Neural progenitor cell (in vitro differentiated cells): ENCODE measurements at regions not wholly inside any gene's neighbourhood (a gene's known extent, or its start where the extent isn't known, plus 50 kb on each side); places are given as distances from the start of the nearest gene placed in this dataset.

Source experiments
- DNase-seq: peaks from one replicate; pipeline ENCODE4 v3.0.0-alpha.2; 2016; ENCODE audit warnings: low spot score
- H2AFZ ChIP-seq: fragments of 200-600 bp; sonication (generic); replicated peaks from 2 replicates; pipeline ENCODE4 v1.6.1; 2016; ENCODE audit warnings: antibody characterized with exemption
- H3F3A ChIP-seq: fragments of 200-600 bp; sonication (generic); 2 replicates; pipeline ENCODE4 v1.6.1; 2016; ENCODE audit warnings: antibody characterized with exemption, low read depth
- H3K27ac ChIP-seq: fragments of 200-600 bp; sonication (generic); 2 replicates; pipeline ENCODE4 v1.5.1; 2016; ENCODE audit warnings: mild to moderate bottlenecking
- H3K27me3 ChIP-seq: fragments of 200-600 bp; sonication (generic); 2 replicates; pipeline ENCODE4 v1.6.1; 2016; ENCODE audit warnings: mild to moderate bottlenecking, moderate library complexity
- H3K36me3 ChIP-seq: fragments of 200-600 bp; sonication (generic); 2 replicates; pipeline ENCODE4 v1.5.1; 2016
- H3K4me1 ChIP-seq: fragments of 200-600 bp; sonication (generic); 2 replicates; pipeline ENCODE4 v1.6.1; 2016; ENCODE audit warnings: mixed run types
- H3K4me2 ChIP-seq: fragments of 200-600 bp; sonication (generic); 2 replicates; pipeline ENCODE4 v1.6.1; 2016
- H3K4me3 ChIP-seq: fragments of 200-600 bp; sonication (generic); 2 replicates; pipeline ENCODE4 v1.5.1; 2016
- H3K79me2 ChIP-seq: fragments of 200-600 bp; sonication (generic); 2 replicates; pipeline ENCODE4 v1.6.1; 2016; ENCODE audit warnings: low read depth
- H3K9ac ChIP-seq: fragments of 200-600 bp; sonication (generic); 2 replicates; pipeline ENCODE4 v1.6.1; 2016
- H3K9me3 ChIP-seq: fragments of 200-600 bp; sonication (generic); 2 replicates; pipeline ENCODE4 v1.5.1; 2016; ENCODE audit warnings: low read depth
- H4K20me1 ChIP-seq: fragments of 200-600 bp; sonication (generic); 2 replicates; pipeline ENCODE4 v1.6.1; 2016; ENCODE audit warnings: low read depth
- H3K27ac Mint-ChIP-seq: 3 replicates; pipeline ENCODE4 v1.8.0; 2021; ENCODE audit warnings: mixed read lengths
- H3K27me3 Mint-ChIP-seq: 2 replicates; pipeline ENCODE4 v1.8.0; 2022; ENCODE audit warnings: low read depth, mild to moderate bottlenecking, inconsistent platforms, moderate library complexity, mixed read lengths; ENCODE audit not compliant: insufficient read depth
- H3K36me3 Mint-ChIP-seq: 3 replicates; pipeline ENCODE4 v1.8.0; 2021; ENCODE audit warnings: mixed read lengths
- H3K4me1 Mint-ChIP-seq: 3 replicates; pipeline ENCODE4 v1.8.0; 2021; ENCODE audit warnings: mixed read lengths
- H3K4me3 Mint-ChIP-seq: 3 replicates; pipeline ENCODE4 v1.8.0; 2021; ENCODE audit warnings: mild to moderate bottlenecking, moderate library complexity, mixed read lengths
- H3K9me3 Mint-ChIP-seq: 3 replicates; pipeline ENCODE4 v1.8.0; 2020; ENCODE audit warnings: mixed read lengths
- EZH2 ChIP-seq: fragments of 200-600 bp; sonication (generic); IDR thresholded peaks from 2 replicates; pipeline ENCODE4 v1.6.1; 2017; ENCODE audit warnings: antibody characterized with exemption, mild to moderate bottlenecking, moderate library complexity
- EZH2phosphoT487 ChIP-seq: fragments of 200-600 bp; sonication (generic); IDR thresholded peaks from 2 replicates; pipeline ENCODE4 v1.6.1; 2017; ENCODE audit warnings: antibody characterized with exemption
- TF ChIP-seq, protein P1 (sequence below): fragments of 200-600 bp; sonication (generic); IDR thresholded peaks from 2 replicates; pipeline ENCODE4 v1.5.1; 2017; ENCODE audit warnings: antibody characterized with exemption, mild to moderate bottlenecking

DNA sequence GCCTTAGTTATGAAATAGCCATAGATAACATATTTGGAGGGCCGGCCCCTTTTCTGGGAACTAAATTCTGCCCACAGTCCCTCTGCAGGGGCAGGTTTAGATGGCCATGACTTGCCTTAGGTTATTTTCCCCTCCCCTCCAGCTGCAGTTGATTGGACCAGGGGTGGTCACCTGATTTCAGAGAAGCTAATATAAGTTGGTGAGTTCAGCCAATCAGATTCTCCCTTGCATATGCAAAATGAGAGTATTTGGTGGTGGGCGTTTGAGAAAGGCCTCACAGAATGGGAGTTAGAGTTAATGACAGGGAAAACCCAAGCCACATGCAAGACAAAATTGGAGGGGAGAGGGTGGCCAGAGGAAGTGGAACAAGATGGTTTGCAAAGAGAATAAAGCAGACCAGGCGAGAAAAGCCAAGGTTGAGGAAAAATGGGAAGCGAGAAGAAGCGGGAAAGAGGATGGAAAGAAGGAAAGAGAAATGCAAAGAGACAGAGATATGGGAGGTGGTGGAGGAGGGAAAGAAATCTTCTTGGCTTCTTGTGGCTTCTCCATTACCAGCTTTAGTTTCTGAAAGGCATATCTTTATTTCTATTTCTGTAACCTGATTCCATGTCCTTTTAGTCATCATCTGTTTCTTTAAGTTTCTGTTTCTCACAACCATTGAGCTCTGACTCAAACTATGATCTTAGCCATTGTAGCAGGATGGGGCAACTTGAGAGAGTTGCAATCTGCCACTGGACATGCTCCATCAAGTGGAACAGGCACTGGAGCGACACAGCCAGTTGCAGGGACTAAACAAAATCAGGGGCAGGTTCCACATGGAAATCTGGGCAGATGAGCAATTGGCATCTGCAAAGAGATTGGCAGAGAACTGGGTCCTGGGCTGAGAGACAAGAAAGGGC lies 108.1 kb upstream of the SIX3 start:
- H3K9me3 ChIP-seq, result no peaks in the 10 kb centered on the region
- Mint-ChIP-seq H3K36me3 (no peaks in the 10 kb centered on the region), H3K4me1 (no peaks in the 10 kb centered on the region), H3K27me3 (peaks cover 26% of the 10 kb centered on the region), H3K27ac (no peak overlapping the region), H3K9me3 (peaks cover 16% of the 10 kb centered on the region), H3K4me3 (peak overlapping the region; percentile 0)
- TF ChIP-seq, protein P1, sequence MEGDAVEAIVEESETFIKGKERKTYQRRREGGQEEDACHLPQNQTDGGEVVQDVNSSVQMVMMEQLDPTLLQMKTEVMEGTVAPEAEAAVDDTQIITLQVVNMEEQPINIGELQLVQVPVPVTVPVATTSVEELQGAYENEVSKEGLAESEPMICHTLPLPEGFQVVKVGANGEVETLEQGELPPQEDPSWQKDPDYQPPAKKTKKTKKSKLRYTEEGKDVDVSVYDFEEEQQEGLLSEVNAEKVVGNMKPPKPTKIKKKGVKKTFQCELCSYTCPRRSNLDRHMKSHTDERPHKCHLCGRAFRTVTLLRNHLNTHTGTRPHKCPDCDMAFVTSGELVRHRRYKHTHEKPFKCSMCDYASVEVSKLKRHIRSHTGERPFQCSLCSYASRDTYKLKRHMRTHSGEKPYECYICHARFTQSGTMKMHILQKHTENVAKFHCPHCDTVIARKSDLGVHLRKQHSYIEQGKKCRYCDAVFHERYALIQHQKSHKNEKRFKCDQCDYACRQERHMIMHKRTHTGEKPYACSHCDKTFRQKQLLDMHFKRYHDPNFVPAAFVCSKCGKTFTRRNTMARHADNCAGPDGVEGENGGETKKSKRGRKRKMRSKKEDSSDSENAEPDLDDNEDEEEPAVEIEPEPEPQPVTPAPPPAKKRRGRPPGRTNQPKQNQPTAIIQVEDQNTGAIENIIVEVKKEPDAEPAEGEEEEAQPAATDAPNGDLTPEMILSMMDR, result no peak
- TF ChIP-seq EZH2phosphoT487 (no peak), EZH2 (no peak)
- no peak overlapping the region for H3K9ac ChIP-seq
- H3K4me2 ChIP-seq, result no peak overlapping the region
- no peaks in the 10 kb centered on the region for H4K20me1 ChIP-seq
- H3K79me2 ChIP-seq, result no peaks in the 10 kb centered on the region
- DNase-seq, result no peak
- no peaks in the 10 kb centered on the region for H3F3A ChIP-seq
- no peak overlapping the region for H3K27ac ChIP-seq
- no peak overlapping the region for H2AFZ ChIP-seq
- H3K4me3 ChIP-seq, result no peak overlapping the region
- H3K36me3 ChIP-seq, result no peaks in the 10 kb centered on the region
- no peaks in the 10 kb centered on the region for H3K4me1 ChIP-seq
- H3K27me3 ChIP-seq, result no peaks in the 10 kb centered on the region

DNA sequence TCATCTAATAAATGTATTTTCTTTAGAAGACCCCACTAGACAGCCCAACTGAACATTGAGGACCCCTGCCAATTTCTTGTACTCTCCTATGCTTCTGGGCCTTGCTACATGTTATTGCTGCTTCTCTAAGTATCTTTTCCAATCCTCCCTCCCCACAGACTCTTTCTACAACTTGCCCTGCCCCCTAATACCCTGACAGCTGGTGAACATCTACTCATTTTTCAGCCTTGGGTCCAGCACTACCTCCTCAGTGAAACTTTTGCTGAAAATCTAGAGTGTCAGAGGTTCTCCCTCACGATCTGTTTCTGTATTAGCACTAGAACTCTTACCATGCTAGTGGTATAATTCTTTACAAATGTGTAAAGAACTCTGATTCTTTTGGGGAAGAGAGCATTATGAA lies 106.8 kb upstream of the SIX3 start:
- Histone ChIP-seq H4K20me1 (no peaks in the 10 kb centered on the region), H2AFZ (no peak overlapping the region), H3K9ac (no peak overlapping the region), H3K4me1 (no peaks in the 10 kb centered on the region), H3K9me3 (no peaks in the 10 kb centered on the region), H3K27ac (no peak overlapping the region), H3F3A (no peaks in the 10 kb centered on the region), H3K79me2 (no peaks in the 10 kb centered on the region), H3K4me2 (no peak overlapping the region), H3K36me3 (no peaks in the 10 kb centered on the region), H3K4me3 (no peak overlapping the region), H3K27me3 (no peaks in the 10 kb centered on the region)
- Mint-ChIP-seq H3K4me1 (peaks cover 3% of the 10 kb centered on the region), H3K27ac (no peak overlapping the region), H3K9me3 (peaks cover 16% of the 10 kb centered on the region), H3K4me3 (no peak overlapping the region), H3K27me3 (peaks cover 22% of the 10 kb centered on the region), H3K36me3 (no peaks in the 10 kb centered on the region)
- DNase-seq, result no peak
- TF ChIP-seq, protein P1, result no peak
- TF ChIP-seq EZH2phosphoT487 (no peak), EZH2 (no peak)

DNA sequence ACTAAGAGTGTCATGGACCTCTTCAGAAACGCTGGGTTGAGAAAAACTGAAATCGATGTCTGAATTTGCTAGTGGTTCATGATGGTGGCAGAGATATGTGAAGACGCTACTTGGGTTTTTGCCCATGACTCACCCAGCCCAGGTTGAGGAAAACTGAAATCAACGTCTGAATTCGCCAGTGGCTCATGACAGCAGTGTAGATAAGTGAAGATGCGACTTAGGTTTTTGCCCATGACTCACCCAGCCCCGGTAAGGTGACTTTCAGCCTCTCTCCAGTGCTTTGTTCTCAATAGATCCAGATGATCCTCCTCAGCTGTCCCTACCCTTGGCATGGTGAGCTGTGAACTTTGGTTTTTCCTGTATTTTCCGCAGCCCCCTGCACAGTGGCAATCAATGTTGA lies 105.3 kb upstream of the SIX3 start:
- H3K79me2 ChIP-seq, result no peaks in the 10 kb centered on the region
- H3K27me3 ChIP-seq, result no peaks in the 10 kb centered on the region
- Mint-ChIP-seq H3K4me3 (no peak overlapping the region), H3K9me3 (peaks cover 16% of the 10 kb centered on the region), H3K4me1 (peaks cover 15% of the 10 kb centered on the region), H3K27me3 (peaks cover 21% of the 10 kb centered on the region), H3K36me3 (no peaks in the 10 kb centered on the region), H3K27ac (no peak overlapping the region)
- no peaks in the 10 kb centered on the region for H4K20me1 ChIP-seq
- no peaks in the 10 kb centered on the region for H3F3A ChIP-seq
- H3K9me3 ChIP-seq, result no peaks in the 10 kb centered on the region
- H3K27ac ChIP-seq, result no peak overlapping the region
- H3K9ac ChIP-seq, result no peak overlapping the region
- no peak overlapping the region for H2AFZ ChIP-seq
- H3K4me2 ChIP-seq, result no peak overlapping the region
- no peaks in the 10 kb centered on the region for H3K36me3 ChIP-seq
- H3K4me3 ChIP-seq, result no peak overlapping the region
- DNase-seq, result no peak
- peaks cover 9% of the 10 kb centered on the region for H3K4me1 ChIP-seq
- TF ChIP-seq EZH2 (no peak), EZH2phosphoT487 (no peak)
- TF ChIP-seq, protein P1, result no peak
